ENCODE measurements at regions not wholly inside any gene's neighbourhood (a gene's known extent, or its start where the extent isn't known, plus 50 kb on each side); places are given as distances from the start of the nearest gene placed in this dataset.
A peak's percentile ranks its signal among the peaks of the same experiment; 100 is the strongest.

GRCh38 chr13:53129864-53130393 lies 101.3 kb downstream of the OLFM4 start:
- no peak for DNase-seq (ENCODE audit: low spot score)
- intact Hi-C loops (cut with micrococcal nuclease): no loop called here
- no peak overlapping the region for H3K4me3 Mint-ChIP-seq
- no peaks in the 10 kb centered on the region for H3K4me1 Mint-ChIP-seq (ENCODE audit: low read depth)
- no peaks in the 10 kb centered on the region for H3K27me3 Mint-ChIP-seq (ENCODE audit: insufficient read depth)
- H3K36me3 Mint-ChIP-seq (ENCODE audit: low read depth): no peaks in the 10 kb centered on the region
- no peaks in the 10 kb centered on the region for H3K9me3 Mint-ChIP-seq
- H3K27ac Mint-ChIP-seq: no peak overlapping the region

- no peaks in the 10 kb centered on the region for H3K4me1 Mint-ChIP-seq (ENCODE audit: low read depth)
- intact Hi-C loops (cut with micrococcal nuclease): no loop called here
- H3K36me3 Mint-ChIP-seq (ENCODE audit: low read depth): no peaks in the 10 kb centered on the region
- H3K9me3 Mint-ChIP-seq: no peaks in the 10 kb centered on the region
- H3K27ac Mint-ChIP-seq: no peak overlapping the region
- DNase-seq (ENCODE audit: low spot score): no peak
- no peaks in the 10 kb centered on the region for H3K27me3 Mint-ChIP-seq (ENCODE audit: insufficient read depth)
- H3K4me3 Mint-ChIP-seq: no peak overlapping the region
These were observed 102.7 kb downstream of the OLFM4 start for GRCh38 chr13:53131361-53131760.

GRCh38 chr13:53135301-53135700 lies 106.7 kb downstream of the OLFM4 start:
- H3K27me3 Mint-ChIP-seq (ENCODE audit: insufficient read depth): no peaks in the 10 kb centered on the region
- H3K4me3 Mint-ChIP-seq: no peak overlapping the region
- intact Hi-C loops (cut with micrococcal nuclease): no loop called here
- no peaks in the 10 kb centered on the region for H3K9me3 Mint-ChIP-seq
- H3K27ac Mint-ChIP-seq: no peak overlapping the region
- no peak for DNase-seq (ENCODE audit: low spot score)
- H3K36me3 Mint-ChIP-seq (ENCODE audit: low read depth): no peaks in the 10 kb centered on the region
- no peaks in the 10 kb centered on the region for H3K4me1 Mint-ChIP-seq (ENCODE audit: low read depth)

GRCh38 chr13:53136554-53137215 lies 108.1 kb downstream of the OLFM4 start:
- no peaks in the 10 kb centered on the region for H3K4me1 Mint-ChIP-seq (ENCODE audit: low read depth)
- no peak for DNase-seq (ENCODE audit: low spot score)
- no peaks in the 10 kb centered on the region for H3K27me3 Mint-ChIP-seq (ENCODE audit: insufficient read depth)
- H3K4me3 Mint-ChIP-seq: no peak overlapping the region
- H3K9me3 Mint-ChIP-seq: no peaks in the 10 kb centered on the region
- H3K36me3 Mint-ChIP-seq (ENCODE audit: low read depth): no peaks in the 10 kb centered on the region
- intact Hi-C loops (cut with micrococcal nuclease): no loop called here
- H3K27ac Mint-ChIP-seq: no peak overlapping the region

GRCh38 chr13:53137779-53138178 lies 109.2 kb downstream of the OLFM4 start:
- no peak for DNase-seq (ENCODE audit: low spot score)
- no peak overlapping the region for H3K27ac Mint-ChIP-seq
- intact Hi-C loops (cut with micrococcal nuclease): no loop called here
- H3K4me1 Mint-ChIP-seq (ENCODE audit: low read depth): no peaks in the 10 kb centered on the region
- no peak overlapping the region for H3K4me3 Mint-ChIP-seq
- H3K27me3 Mint-ChIP-seq (ENCODE audit: insufficient read depth): no peaks in the 10 kb centered on the region
- H3K36me3 Mint-ChIP-seq (ENCODE audit: low read depth): no peaks in the 10 kb centered on the region
- H3K9me3 Mint-ChIP-seq: no peaks in the 10 kb centered on the region

- H3K36me3 Mint-ChIP-seq (ENCODE audit: low read depth): no peaks in the 10 kb centered on the region
- intact Hi-C loops (cut with micrococcal nuclease): no loop called here
- no peaks in the 10 kb centered on the region for H3K27me3 Mint-ChIP-seq (ENCODE audit: insufficient read depth)
- DNase-seq (ENCODE audit: low spot score): no peak
- no peak overlapping the region for H3K4me3 Mint-ChIP-seq
- H3K27ac Mint-ChIP-seq: no peak overlapping the region
- H3K9me3 Mint-ChIP-seq: no peaks in the 10 kb centered on the region
- H3K4me1 Mint-ChIP-seq (ENCODE audit: low read depth): no peaks in the 10 kb centered on the region
These were observed 109.9 kb downstream of the OLFM4 start for GRCh38 chr13:53138376-53139036.

- no peaks in the 10 kb centered on the region for H3K36me3 Mint-ChIP-seq (ENCODE audit: low read depth)
- no peaks in the 10 kb centered on the region for H3K4me1 Mint-ChIP-seq (ENCODE audit: low read depth)
- no peak overlapping the region for H3K27ac Mint-ChIP-seq
- DNase-seq (ENCODE audit: low spot score): no peak
- intact Hi-C loops (cut with micrococcal nuclease): no loop called here
- H3K27me3 Mint-ChIP-seq (ENCODE audit: insufficient read depth): no peaks in the 10 kb centered on the region
- no peak overlapping the region for H3K4me3 Mint-ChIP-seq
- H3K9me3 Mint-ChIP-seq: no peaks in the 10 kb centered on the region
These were observed 112.7 kb downstream of the OLFM4 start for GRCh38 chr13:53141336-53141735.

- Mint-ChIP-seq H3K27me3 (ENCODE audit: insufficient read depth) (no peaks in the 10 kb centered on the region), H3K27ac (no peak overlapping the region), H3K4me1 (ENCODE audit: low read depth) (no peaks in the 10 kb centered on the region), H3K4me3 (no peak overlapping the region), H3K36me3 (ENCODE audit: low read depth) (no peaks in the 10 kb centered on the region), H3K9me3 (no peaks in the 10 kb centered on the region)
- intact Hi-C loops (cut with micrococcal nuclease): no loop called here
- no peak for DNase-seq (ENCODE audit: low spot score)
These were observed 113.7 kb downstream of the OLFM4 start for GRCh38 chr13:53142306-53142705.

GRCh38 chr13:53143757-53144339 lies 115.2 kb downstream of the OLFM4 start:
- intact Hi-C loops (cut with micrococcal nuclease): no loop called here
- Mint-ChIP-seq H3K27me3 (ENCODE audit: insufficient read depth) (no peaks in the 10 kb centered on the region), H3K27ac (no peak overlapping the region), H3K4me3 (no peak overlapping the region), H3K9me3 (no peaks in the 10 kb centered on the region), H3K4me1 (ENCODE audit: low read depth) (no peaks in the 10 kb centered on the region), H3K36me3 (ENCODE audit: low read depth) (no peaks in the 10 kb centered on the region)
- no peak for DNase-seq (ENCODE audit: low spot score)

GRCh38 chr13:53144826-53145225 lies 116.2 kb downstream of the OLFM4 start:
- H3K27ac Mint-ChIP-seq: no peak overlapping the region
- no peak for DNase-seq (ENCODE audit: low spot score)
- no peaks in the 10 kb centered on the region for H3K36me3 Mint-ChIP-seq (ENCODE audit: low read depth)
- no peaks in the 10 kb centered on the region for H3K4me1 Mint-ChIP-seq (ENCODE audit: low read depth)
- H3K4me3 Mint-ChIP-seq: no peak overlapping the region
- intact Hi-C loops (cut with micrococcal nuclease): no loop called here
- no peaks in the 10 kb centered on the region for H3K27me3 Mint-ChIP-seq (ENCODE audit: insufficient read depth)
- H3K9me3 Mint-ChIP-seq: no peaks in the 10 kb centered on the region

GRCh38 chr13:53150568-53150967 lies 122.0 kb downstream of the OLFM4 start:
- Mint-ChIP-seq H3K4me1 (ENCODE audit: low read depth) (peaks cover 7% of the 10 kb centered on the region), H3K9me3 (no peaks in the 10 kb centered on the region), H3K27ac (no peak overlapping the region), H3K36me3 (ENCODE audit: low read depth) (no peaks in the 10 kb centered on the region), H3K4me3 (no peak overlapping the region), H3K27me3 (ENCODE audit: insufficient read depth) (no peaks in the 10 kb centered on the region)
- intact Hi-C loops (cut with micrococcal nuclease): no loop called here
- no peak for DNase-seq (ENCODE audit: low spot score)

- Mint-ChIP-seq H3K27ac (no peak overlapping the region), H3K27me3 (ENCODE audit: insufficient read depth) (no peaks in the 10 kb centered on the region), H3K4me1 (ENCODE audit: low read depth) (peaks cover 7% of the 10 kb centered on the region), H3K9me3 (no peaks in the 10 kb centered on the region), H3K36me3 (ENCODE audit: low read depth) (no peaks in the 10 kb centered on the region), H3K4me3 (no peak overlapping the region)
- DNase-seq (ENCODE audit: low spot score): peak; percentile 5
- intact Hi-C loops (cut with micrococcal nuclease): no loop called here
These were observed 122.9 kb downstream of the OLFM4 start for GRCh38 chr13:53151336-53152056.

GRCh38 chr13:53152057-53152421 lies 123.4 kb downstream of the OLFM4 start:
- Mint-ChIP-seq H3K27me3 (ENCODE audit: insufficient read depth) (no peaks in the 10 kb centered on the region), H3K9me3 (no peaks in the 10 kb centered on the region), H3K27ac (no peak overlapping the region)

More at GRCh38 chr13:53152057-53152421, 123.4 kb downstream of the OLFM4 start:
- Mint-ChIP-seq H3K4me1 (ENCODE audit: low read depth) (peaks cover 7% of the 10 kb centered on the region), H3K36me3 (ENCODE audit: low read depth) (no peaks in the 10 kb centered on the region), H3K4me3 (no peak overlapping the region)
- DNase-seq (ENCODE audit: low spot score): no peak
- intact Hi-C loops (cut with micrococcal nuclease): no loop called here
